ENCODE measurements at regions not wholly inside any gene's neighbourhood (a gene's known extent, or its start where the extent isn't known, plus 50 kb on each side); places are given as distances from the start of the nearest gene placed in this dataset.
"Not testable (repeated sequence)": the region's sequence is repeated elsewhere in the genome, so short reads cannot be mapped to it uniquely, and the experiment has no call there.

DNA sequence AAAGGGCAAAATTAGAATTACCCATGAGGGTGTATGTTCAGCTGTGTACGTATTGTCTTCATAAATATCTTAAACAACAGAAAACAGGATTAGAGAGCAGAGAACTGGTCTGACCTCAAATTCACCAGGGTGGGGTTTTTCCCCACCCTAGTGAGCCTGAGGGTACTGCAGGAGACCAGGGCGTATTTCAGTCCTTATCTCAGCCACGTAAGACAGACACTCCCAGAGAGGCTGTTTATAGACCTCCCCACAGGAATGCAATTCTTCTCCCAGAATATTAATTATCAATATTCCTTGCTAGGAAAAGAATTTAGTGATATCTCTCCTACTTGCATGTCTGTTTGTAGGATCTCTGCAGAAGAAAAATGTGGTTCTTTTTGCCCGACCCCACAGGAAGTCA lies 128.8 kb downstream of the PCDH10 start:
- not testable (repeated sequence) for H3K4me3 ChIP-seq (ENCODE audit: low read depth, low read length); H3K27ac ChIP-seq (ENCODE audit: low read depth, low read length); H3K27me3 ChIP-seq (ENCODE audit: insufficient read depth, low read length); H3K79me2 ChIP-seq (ENCODE audit: control insufficient read depth, insufficient read depth, low read length, unreplicated experiment); H2AFZ ChIP-seq (ENCODE audit: low read length, unreplicated experiment); H3K4me1 ChIP-seq (ENCODE audit: control insufficient read depth, insufficient read depth, low read length, unreplicated experiment); H3K36me3 ChIP-seq (ENCODE audit: insufficient read depth, low read length)

DNA sequence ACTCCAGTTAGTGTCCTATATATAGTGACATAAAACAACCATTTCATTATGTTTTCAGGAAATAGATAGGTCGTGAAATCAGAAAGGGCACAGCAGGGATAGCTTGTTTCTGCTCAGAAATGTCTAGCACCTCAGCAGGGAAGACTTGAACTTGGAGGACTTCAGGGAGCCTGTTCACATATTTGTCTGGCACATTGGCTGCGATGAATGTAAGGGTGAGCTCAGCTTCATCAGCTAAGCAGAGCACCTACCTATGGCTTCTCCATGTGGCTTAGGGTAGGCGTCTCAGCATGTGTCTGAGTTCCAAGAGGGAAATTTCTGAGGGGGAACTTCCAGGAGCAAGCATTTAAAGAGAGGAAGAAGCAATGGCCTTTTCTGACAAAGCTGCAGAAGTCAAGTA lies 126.2 kb downstream of the PCDH10 start:
- Histone ChIP-seq H3K4me1 (ENCODE audit: control insufficient read depth, insufficient read depth, low read length, unreplicated experiment) (no peaks in the 10 kb centered on the region), H3K27ac (ENCODE audit: low read depth, low read length) (no peak overlapping the region), H2AFZ (ENCODE audit: low read length, unreplicated experiment) (no peak overlapping the region), H3K27me3 (ENCODE audit: insufficient read depth, low read length) (no peaks in the 10 kb centered on the region), H3K36me3 (ENCODE audit: insufficient read depth, low read length) (no peaks in the 10 kb centered on the region), H3K79me2 (ENCODE audit: control insufficient read depth, insufficient read depth, low read length, unreplicated experiment) (no peaks in the 10 kb centered on the region), H3K4me3 (ENCODE audit: low read depth, low read length) (no peak overlapping the region)

DNA sequence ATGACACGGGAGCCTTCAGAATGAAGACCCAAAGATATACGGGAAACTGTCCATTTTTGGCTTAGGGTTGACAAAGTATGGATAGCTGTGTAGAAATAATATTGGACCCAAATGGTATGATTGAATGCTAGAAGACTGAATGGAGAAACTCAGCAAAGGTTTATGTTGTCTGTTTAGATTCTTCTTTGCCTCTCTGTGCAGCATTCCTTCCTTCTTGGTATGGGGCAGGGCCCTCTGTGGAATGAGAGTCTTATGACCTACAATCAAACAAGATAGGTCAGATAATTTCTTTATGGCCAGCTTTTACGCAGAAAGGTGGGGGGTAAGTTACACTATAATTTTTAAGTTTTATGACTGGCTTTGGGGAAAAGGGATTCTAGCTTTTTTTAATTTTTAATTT lies 124.3 kb downstream of the PCDH10 start:
- Histone ChIP-seq H3K4me3 (ENCODE audit: low read depth, low read length) (no peak overlapping the region), H3K27me3 (ENCODE audit: insufficient read depth, low read length) (no peaks in the 10 kb centered on the region), H3K27ac (ENCODE audit: low read depth, low read length) (no peak overlapping the region), H3K79me2 (ENCODE audit: control insufficient read depth, insufficient read depth, low read length, unreplicated experiment) (no peaks in the 10 kb centered on the region), H3K36me3 (ENCODE audit: insufficient read depth, low read length) (no peaks in the 10 kb centered on the region), H2AFZ (ENCODE audit: low read length, unreplicated experiment) (no peak overlapping the region), H3K4me1 (ENCODE audit: control insufficient read depth, insufficient read depth, low read length, unreplicated experiment) (no peaks in the 10 kb centered on the region)

DNA sequence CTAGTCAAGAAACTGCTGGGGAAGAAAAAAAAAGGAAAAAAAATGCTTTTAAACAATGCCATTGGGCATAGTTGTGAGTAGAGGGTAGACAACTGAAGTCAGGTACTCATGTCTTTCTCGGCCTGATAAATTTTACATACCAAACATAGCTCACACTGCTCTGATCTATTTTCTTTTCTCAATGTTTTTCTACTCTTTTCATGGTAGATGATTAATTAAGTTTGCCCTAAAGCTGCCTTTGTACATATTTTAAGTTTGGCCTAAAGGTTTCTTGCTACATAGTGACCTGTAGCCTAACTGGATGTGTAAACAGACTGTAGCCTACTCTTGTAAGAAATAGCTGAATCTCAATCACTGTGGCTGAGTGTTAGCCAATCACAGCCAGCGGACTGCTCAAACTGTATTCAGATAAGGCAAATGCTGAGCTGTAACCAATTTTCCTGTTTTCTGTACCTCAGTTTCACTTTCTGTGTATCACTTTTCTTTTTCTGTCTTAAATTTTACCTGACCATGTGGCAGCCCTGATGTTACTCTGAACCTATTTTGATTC lies 121.0 kb downstream of the PCDH10 start:
- no peaks in the 10 kb centered on the region for H3K4me1 ChIP-seq (ENCODE audit: control insufficient read depth, insufficient read depth, low read length, unreplicated experiment)
- H2AFZ ChIP-seq (ENCODE audit: low read length, unreplicated experiment) = no peak overlapping the region
- no peak overlapping the region for H3K27ac ChIP-seq (ENCODE audit: low read depth, low read length)
- no peaks in the 10 kb centered on the region for H3K27me3 ChIP-seq (ENCODE audit: insufficient read depth, low read length)
- no peaks in the 10 kb centered on the region for H3K79me2 ChIP-seq (ENCODE audit: control insufficient read depth, insufficient read depth, low read length, unreplicated experiment)
- H3K36me3 ChIP-seq (ENCODE audit: insufficient read depth, low read length) = no peaks in the 10 kb centered on the region
- H3K4me3 ChIP-seq (ENCODE audit: low read depth, low read length) = no peak overlapping the region

DNA sequence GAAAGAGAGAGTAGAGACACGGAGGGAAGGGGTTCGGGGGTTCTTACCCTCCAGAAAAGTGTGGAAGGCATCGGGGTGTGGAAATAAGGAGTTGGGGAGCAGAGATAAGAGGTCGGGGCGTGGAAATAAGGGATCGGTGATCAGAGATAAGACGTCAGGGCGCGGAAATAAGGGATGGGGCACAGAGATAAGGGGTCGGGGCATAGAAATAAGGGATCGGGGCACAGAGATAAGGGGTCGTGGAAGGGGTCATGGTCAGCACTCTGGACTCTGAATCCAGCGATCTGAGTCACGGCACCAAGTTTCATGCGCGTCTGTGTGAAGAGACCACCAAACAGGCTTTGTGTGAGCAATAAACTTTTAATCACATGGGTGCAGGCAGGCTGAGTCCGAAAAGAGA lies 119.1 kb downstream of the PCDH10 start:
- Histone ChIP-seq H3K79me2 (ENCODE audit: control insufficient read depth, insufficient read depth, low read length, unreplicated experiment) (no peaks in the 10 kb centered on the region), H3K4me3 (ENCODE audit: low read depth, low read length) (no peak overlapping the region), H3K27me3 (ENCODE audit: insufficient read depth, low read length) (no peaks in the 10 kb centered on the region), H3K27ac (ENCODE audit: low read depth, low read length) (no peak overlapping the region), H3K36me3 (ENCODE audit: insufficient read depth, low read length) (no peaks in the 10 kb centered on the region), H3K4me1 (ENCODE audit: control insufficient read depth, insufficient read depth, low read length, unreplicated experiment) (no peaks in the 10 kb centered on the region), H2AFZ (ENCODE audit: low read length, unreplicated experiment) (no peak overlapping the region)

DNA sequence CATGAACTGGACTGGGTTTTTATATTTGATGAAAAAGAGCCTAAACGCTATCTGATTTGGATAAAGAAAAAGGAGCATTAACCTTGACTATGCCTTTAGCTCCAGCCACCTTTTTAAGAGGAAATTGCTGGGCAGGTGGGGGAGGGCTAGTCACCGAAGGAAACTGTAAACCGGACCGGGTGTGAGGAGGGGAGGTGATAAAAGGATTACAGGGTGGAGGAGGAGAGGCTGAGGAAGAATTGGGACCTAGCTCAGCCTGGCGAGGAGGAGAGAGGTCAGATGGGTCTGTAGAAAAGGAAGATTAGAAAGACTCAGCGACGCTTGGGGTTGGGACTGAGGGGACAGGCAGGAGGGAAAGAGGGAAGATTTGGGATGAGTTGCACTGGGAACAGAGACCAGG lies 118.4 kb downstream of the PCDH10 start:
- not testable (repeated sequence) for H2AFZ ChIP-seq (ENCODE audit: low read length, unreplicated experiment); H3K4me3 ChIP-seq (ENCODE audit: low read depth, low read length); H3K27ac ChIP-seq (ENCODE audit: low read depth, low read length); H3K27me3 ChIP-seq (ENCODE audit: insufficient read depth, low read length); H3K4me1 ChIP-seq (ENCODE audit: control insufficient read depth, insufficient read depth, low read length, unreplicated experiment); H3K79me2 ChIP-seq (ENCODE audit: control insufficient read depth, insufficient read depth, low read length, unreplicated experiment); H3K36me3 ChIP-seq (ENCODE audit: insufficient read depth, low read length)

DNA sequence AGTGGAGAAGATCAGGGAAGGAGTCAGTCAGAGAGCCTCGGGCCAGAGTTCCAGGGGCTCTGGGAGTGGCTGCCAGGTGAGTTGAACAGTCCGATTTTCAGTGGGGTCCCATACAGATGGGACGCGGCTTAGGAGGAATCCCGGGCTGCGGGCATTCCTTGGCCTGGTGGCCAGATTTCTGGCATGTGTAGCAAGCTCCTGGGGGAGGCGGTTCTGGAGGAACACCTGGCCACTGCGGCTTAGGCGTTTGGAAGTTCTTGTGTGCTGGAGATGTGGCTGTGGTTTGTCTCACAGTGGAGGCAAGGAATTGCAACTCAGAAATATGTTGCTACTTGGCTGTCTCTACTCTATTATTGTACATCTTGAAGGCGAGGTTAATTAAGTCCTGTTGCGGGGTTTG lies 117.9 kb downstream of the PCDH10 start:
- H3K27me3 ChIP-seq (ENCODE audit: insufficient read depth, low read length); H3K79me2 ChIP-seq (ENCODE audit: control insufficient read depth, insufficient read depth, low read length, unreplicated experiment); H3K36me3 ChIP-seq (ENCODE audit: insufficient read depth, low read length); H3K4me1 ChIP-seq (ENCODE audit: control insufficient read depth, insufficient read depth, low read length, unreplicated experiment); H3K4me3 ChIP-seq (ENCODE audit: low read depth, low read length); H2AFZ ChIP-seq (ENCODE audit: low read length, unreplicated experiment); H3K27ac ChIP-seq (ENCODE audit: low read depth, low read length): not testable (repeated sequence)

DNA sequence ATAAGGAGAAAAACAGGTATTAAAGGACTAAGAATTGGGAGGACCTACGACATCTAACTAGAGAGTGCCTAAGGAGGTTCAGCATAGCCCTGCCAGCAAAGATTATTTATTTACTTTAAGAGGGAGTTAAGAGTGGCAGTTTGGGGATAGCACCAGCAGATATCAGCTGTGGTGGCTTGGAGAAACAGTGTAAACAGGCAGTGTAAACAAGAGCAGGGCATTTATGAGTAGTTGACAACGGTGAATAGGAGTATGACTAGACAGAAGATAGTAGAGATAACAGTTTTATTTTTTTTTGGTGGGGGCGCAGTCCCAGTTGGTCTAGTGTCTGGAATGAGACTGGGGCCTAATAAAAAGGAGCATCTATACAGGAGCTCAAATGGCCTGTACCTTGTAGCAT lies 115.2 kb downstream of the PCDH10 start:
- H3K27ac ChIP-seq (ENCODE audit: low read depth, low read length); H3K4me1 ChIP-seq (ENCODE audit: control insufficient read depth, insufficient read depth, low read length, unreplicated experiment); H3K36me3 ChIP-seq (ENCODE audit: insufficient read depth, low read length); H3K27me3 ChIP-seq (ENCODE audit: insufficient read depth, low read length); H2AFZ ChIP-seq (ENCODE audit: low read length, unreplicated experiment); H3K79me2 ChIP-seq (ENCODE audit: control insufficient read depth, insufficient read depth, low read length, unreplicated experiment); H3K4me3 ChIP-seq (ENCODE audit: low read depth, low read length): not testable (repeated sequence)

DNA sequence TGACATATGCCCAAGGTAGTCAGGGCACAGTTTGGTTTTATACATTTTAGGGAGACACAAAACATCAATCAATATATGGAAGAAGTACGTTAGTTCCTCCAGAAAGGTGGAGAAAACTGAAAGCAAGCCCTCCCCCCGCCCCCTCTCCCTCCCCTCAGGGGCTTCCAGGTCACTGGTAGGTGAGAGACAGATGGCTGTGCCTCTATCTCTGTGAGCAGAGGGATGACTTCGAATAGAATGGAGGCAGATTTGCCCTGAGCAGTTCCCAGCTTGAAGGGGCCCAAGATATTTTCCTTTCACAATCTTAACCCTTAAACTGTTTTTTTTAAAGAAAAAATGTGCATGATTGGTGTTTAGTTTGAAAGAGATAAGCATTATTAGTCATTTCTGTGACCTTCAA lies 114.0 kb downstream of the PCDH10 start:
- Histone ChIP-seq H3K27ac (ENCODE audit: low read depth, low read length) (no peak overlapping the region), H3K79me2 (ENCODE audit: control insufficient read depth, insufficient read depth, low read length, unreplicated experiment) (no peaks in the 10 kb centered on the region), H3K4me3 (ENCODE audit: low read depth, low read length) (no peak overlapping the region), H3K27me3 (ENCODE audit: insufficient read depth, low read length) (no peaks in the 10 kb centered on the region), H2AFZ (ENCODE audit: low read length, unreplicated experiment) (no peak overlapping the region), H3K4me1 (ENCODE audit: control insufficient read depth, insufficient read depth, low read length, unreplicated experiment) (no peaks in the 10 kb centered on the region), H3K36me3 (ENCODE audit: insufficient read depth, low read length) (no peaks in the 10 kb centered on the region)

DNA sequence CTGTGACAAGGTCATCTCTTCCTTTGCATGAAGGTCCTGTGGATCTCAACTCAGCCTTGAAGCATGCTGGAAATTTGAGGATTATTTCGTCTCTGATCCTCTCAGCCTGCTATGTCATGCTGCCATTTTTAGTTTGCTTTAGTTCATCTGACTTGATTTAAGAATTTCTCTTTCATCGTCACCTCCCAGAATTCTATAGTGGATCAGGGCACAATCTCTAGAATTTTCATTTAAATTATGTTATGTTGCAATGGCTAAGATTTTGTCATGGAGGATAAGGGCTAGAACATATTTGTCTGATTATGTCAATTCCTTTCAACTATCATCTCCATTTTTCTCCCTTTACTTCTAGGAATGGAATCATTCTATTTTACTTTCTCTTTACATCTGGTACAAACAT lies 98.8 kb downstream of the PCDH10 start:
- no peak overlapping the region for H3K27ac ChIP-seq (ENCODE audit: low read depth, low read length)
- H3K4me1 ChIP-seq (ENCODE audit: control insufficient read depth, insufficient read depth, low read length, unreplicated experiment) = no peaks in the 10 kb centered on the region
- H2AFZ ChIP-seq (ENCODE audit: low read length, unreplicated experiment) = no peak overlapping the region
- H3K79me2 ChIP-seq (ENCODE audit: control insufficient read depth, insufficient read depth, low read length, unreplicated experiment) = no peaks in the 10 kb centered on the region
- H3K27me3 ChIP-seq (ENCODE audit: insufficient read depth, low read length) = no peaks in the 10 kb centered on the region
- no peaks in the 10 kb centered on the region for H3K36me3 ChIP-seq (ENCODE audit: insufficient read depth, low read length)
- H3K4me3 ChIP-seq (ENCODE audit: low read depth, low read length) = no peak overlapping the region

DNA sequence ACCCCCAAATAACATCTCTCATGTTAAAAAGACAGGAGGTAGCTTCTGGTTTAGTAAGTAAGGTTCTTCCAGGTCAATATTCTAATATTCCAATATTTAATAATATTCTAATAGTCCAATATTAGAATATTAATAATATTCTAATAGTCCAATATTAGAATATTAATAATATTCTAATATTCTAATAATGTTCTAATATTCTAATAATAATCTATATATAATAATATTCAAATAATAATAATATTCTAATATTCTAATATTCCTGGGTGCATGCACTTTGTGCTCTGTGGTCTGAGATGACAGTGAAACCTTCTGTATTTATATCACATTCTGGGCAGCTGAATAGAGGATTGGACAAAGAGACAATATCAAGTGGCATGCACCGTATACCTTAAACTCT lies 96.1 kb downstream of the PCDH10 start:
- H3K79me2 ChIP-seq (ENCODE audit: control insufficient read depth, insufficient read depth, low read length, unreplicated experiment) = no peaks in the 10 kb centered on the region
- H3K4me1 ChIP-seq (ENCODE audit: control insufficient read depth, insufficient read depth, low read length, unreplicated experiment) = no peaks in the 10 kb centered on the region
- H2AFZ ChIP-seq (ENCODE audit: low read length, unreplicated experiment) = no peak overlapping the region
- no peak overlapping the region for H3K27ac ChIP-seq (ENCODE audit: low read depth, low read length)
- H3K27me3 ChIP-seq (ENCODE audit: insufficient read depth, low read length) = no peaks in the 10 kb centered on the region
- no peaks in the 10 kb centered on the region for H3K36me3 ChIP-seq (ENCODE audit: insufficient read depth, low read length)
- no peak overlapping the region for H3K4me3 ChIP-seq (ENCODE audit: low read depth, low read length)

Data from ACC112 (cell line).